ENCODE measurements at regions not wholly inside any gene's neighbourhood (a gene's known extent, or its start where the extent isn't known, plus 50 kb on each side); places are given as distances from the start of the nearest gene placed in this dataset.

DNA sequence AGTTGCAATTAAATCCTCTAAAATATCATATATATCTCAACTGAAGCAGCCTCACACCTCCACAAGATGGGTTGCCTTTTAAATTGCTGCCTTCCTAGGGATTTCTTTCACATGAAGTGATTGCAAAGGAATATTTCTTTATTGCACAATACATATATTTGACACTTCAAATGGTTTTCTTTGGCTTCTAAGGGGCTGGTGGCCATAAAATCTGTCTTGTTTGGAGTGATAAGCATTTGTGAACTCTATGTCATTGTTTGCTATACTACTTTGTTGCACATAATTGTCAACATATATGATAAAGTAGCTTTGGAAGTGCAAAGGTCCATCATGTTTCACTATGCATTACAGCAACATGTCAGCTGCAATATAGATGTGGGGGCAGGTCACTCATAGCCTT lies 2380.9 kb downstream of the PCDH9 start:
- H3K4me2 ChIP-seq: no peak overlapping the region
- H3K27me3 ChIP-seq (ENCODE audit: insufficient read depth): no peaks in the 10 kb centered on the region
- no peaks in the 10 kb centered on the region for H3K36me3 ChIP-seq (ENCODE audit: insufficient read depth)
- TF ChIP-seq, protein P1, sequence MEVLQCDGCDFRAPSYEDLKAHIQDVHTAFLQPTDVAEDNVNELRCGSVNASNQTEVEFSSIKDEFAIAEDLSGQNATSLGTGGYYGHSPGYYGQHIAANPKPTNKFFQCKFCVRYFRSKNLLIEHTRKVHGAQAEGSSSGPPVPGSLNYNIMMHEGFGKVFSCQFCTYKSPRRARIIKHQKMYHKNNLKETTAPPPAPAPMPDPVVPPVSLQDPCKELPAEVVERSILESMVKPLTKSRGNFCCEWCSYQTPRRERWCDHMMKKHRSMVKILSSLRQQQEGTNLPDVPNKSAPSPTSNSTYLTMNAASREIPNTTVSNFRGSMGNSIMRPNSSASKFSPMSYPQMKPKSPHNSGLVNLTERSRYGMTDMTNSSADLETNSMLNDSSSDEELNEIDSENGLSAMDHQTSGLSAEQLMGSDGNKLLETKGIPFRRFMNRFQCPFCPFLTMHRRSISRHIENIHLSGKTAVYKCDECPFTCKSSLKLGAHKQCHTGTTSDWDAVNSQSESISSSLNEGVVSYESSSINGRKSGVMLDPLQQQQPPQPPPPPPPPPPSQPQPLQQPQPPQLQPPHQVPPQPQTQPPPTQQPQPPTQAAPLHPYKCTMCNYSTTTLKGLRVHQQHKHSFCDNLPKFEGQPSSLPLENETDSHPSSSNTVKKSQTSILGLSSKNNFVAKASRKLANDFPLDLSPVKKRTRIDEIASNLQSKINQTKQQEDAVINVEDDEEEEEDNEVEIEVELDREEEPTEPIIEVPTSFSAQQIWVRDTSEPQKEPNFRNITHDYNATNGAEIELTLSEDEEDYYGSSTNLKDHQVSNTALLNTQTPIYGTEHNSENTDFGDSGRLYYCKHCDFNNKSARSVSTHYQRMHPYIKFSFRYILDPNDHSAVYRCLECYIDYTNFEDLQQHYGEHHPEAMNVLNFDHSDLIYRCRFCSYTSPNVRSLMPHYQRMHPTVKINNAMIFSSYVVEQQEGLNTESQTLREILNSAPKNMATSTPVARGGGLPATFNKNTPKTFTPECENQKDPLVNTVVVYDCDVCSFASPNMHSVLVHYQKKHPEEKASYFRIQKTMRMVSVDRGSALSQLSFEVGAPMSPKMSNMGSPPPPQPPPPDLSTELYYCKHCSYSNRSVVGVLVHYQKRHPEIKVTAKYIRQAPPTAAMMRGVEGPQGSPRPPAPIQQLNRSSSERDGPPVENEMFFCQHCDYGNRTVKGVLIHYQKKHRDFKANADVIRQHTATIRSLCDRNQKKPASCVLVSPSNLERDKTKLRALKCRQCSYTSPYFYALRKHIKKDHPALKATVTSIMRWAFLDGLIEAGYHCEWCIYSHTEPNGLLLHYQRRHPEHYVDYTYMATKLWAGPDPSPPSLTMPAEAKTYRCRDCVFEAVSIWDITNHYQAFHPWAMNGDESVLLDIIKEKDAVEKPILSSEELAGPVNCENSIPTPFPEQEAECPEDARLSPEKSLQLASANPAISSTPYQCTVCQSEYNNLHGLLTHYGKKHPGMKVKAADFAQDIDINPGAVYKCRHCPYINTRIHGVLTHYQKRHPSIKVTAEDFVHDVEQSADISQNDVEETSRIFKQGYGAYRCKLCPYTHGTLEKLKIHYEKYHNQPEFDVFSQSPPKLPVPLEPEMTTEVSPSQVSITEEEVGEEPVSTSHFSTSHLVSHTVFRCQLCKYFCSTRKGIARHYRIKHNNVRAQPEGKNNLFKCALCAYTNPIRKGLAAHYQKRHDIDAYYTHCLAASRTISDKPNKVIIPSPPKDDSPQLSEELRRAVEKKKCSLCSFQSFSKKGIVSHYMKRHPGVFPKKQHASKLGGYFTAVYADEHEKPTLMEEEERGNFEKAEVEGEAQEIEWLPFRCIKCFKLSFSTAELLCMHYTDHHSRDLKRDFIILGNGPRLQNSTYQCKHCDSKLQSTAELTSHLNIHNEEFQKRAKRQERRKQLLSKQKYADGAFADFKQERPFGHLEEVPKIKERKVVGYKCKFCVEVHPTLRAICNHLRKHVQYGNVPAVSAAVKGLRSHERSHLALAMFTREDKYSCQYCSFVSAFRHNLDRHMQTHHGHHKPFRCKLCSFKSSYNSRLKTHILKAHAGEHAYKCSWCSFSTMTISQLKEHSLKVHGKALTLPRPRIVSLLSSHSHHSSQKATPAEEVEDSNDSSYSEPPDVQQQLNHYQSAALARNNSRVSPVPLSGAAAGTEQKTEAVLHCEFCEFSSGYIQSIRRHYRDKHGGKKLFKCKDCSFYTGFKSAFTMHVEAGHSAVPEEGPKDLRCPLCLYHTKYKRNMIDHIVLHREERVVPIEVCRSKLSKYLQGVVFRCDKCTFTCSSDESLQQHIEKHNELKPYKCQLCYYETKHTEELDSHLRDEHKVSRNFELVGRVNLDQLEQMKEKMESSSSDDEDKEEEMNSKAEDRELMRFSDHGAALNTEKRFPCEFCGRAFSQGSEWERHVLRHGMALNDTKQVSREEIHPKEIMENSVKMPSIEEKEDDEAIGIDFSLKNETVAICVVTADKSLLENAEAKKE (CRISPR knock-in tag; IDR thresholded peaks at IDR 0.05): no peak
- TF ChIP-seq STAT1 (IDR thresholded peaks at IDR 0.05; ENCODE audit: unreplicated experiment) (no peak), JUNB (IDR thresholded peaks at IDR 0.05; ENCODE audit: unreplicated experiment) (no peak), NANOG (IDR thresholded peaks at IDR 0.05; ENCODE audit: borderline replicate concordance) (no peak), POLR2AphosphoS5 (IDR thresholded peaks at IDR 0.05; ENCODE audit: low read depth) (no peak), EZH2 (IDR thresholded peaks at IDR 0.05; ENCODE audit: low read depth, unreplicated experiment) (no peak), CREB1 (CRISPR knock-in tag; IDR thresholded peaks at IDR 0.05; ENCODE audit: low read depth) (no peak), ZNF114 (CRISPR knock-in tag; IDR thresholded peaks at IDR 0.05) (no peak), ZNF331 (CRISPR knock-in tag; IDR thresholded peaks at IDR 0.05; ENCODE audit: low read depth) (no peak), EZH2phosphoT487 (IDR thresholded peaks at IDR 0.05; ENCODE audit: unreplicated experiment) (no peak)
- TF ChIP-seq, protein P2, sequence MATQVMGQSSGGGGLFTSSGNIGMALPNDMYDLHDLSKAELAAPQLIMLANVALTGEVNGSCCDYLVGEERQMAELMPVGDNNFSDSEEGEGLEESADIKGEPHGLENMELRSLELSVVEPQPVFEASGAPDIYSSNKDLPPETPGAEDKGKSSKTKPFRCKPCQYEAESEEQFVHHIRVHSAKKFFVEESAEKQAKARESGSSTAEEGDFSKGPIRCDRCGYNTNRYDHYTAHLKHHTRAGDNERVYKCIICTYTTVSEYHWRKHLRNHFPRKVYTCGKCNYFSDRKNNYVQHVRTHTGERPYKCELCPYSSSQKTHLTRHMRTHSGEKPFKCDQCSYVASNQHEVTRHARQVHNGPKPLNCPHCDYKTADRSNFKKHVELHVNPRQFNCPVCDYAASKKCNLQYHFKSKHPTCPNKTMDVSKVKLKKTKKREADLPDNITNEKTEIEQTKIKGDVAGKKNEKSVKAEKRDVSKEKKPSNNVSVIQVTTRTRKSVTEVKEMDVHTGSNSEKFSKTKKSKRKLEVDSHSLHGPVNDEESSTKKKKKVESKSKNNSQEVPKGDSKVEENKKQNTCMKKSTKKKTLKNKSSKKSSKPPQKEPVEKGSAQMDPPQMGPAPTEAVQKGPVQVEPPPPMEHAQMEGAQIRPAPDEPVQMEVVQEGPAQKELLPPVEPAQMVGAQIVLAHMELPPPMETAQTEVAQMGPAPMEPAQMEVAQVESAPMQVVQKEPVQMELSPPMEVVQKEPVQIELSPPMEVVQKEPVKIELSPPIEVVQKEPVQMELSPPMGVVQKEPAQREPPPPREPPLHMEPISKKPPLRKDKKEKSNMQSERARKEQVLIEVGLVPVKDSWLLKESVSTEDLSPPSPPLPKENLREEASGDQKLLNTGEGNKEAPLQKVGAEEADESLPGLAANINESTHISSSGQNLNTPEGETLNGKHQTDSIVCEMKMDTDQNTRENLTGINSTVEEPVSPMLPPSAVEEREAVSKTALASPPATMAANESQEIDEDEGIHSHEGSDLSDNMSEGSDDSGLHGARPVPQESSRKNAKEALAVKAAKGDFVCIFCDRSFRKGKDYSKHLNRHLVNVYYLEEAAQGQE (IDR thresholded peaks at IDR 0.05; ENCODE audit: unreplicated experiment): no peak
- TF ChIP-seq, protein P3, sequence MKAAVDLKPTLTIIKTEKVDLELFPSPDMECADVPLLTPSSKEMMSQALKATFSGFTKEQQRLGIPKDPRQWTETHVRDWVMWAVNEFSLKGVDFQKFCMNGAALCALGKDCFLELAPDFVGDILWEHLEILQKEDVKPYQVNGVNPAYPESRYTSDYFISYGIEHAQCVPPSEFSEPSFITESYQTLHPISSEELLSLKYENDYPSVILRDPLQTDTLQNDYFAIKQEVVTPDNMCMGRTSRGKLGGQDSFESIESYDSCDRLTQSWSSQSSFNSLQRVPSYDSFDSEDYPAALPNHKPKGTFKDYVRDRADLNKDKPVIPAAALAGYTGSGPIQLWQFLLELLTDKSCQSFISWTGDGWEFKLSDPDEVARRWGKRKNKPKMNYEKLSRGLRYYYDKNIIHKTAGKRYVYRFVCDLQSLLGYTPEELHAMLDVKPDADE (IDR thresholded peaks at IDR 0.05): no peak
- TF ChIP-seq, protein P4, sequence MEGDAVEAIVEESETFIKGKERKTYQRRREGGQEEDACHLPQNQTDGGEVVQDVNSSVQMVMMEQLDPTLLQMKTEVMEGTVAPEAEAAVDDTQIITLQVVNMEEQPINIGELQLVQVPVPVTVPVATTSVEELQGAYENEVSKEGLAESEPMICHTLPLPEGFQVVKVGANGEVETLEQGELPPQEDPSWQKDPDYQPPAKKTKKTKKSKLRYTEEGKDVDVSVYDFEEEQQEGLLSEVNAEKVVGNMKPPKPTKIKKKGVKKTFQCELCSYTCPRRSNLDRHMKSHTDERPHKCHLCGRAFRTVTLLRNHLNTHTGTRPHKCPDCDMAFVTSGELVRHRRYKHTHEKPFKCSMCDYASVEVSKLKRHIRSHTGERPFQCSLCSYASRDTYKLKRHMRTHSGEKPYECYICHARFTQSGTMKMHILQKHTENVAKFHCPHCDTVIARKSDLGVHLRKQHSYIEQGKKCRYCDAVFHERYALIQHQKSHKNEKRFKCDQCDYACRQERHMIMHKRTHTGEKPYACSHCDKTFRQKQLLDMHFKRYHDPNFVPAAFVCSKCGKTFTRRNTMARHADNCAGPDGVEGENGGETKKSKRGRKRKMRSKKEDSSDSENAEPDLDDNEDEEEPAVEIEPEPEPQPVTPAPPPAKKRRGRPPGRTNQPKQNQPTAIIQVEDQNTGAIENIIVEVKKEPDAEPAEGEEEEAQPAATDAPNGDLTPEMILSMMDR (conservative IDR thresholded peaks at IDR 0.05; ENCODE audit: low read depth in 2 of 2): no peak
- Mint-ChIP-seq H3K4me1 (peaks cover 7% of the 10 kb centered on the region; the same call in 1 of the 3 replicates), H3K4me3 (no peak overlapping the region), H3K27ac (no peak overlapping the region), H3K36me3 (ENCODE audit: low read depth) (no peaks in the 10 kb centered on the region), H3K9me3 (no peaks in the 10 kb centered on the region), H3K27me3 (ENCODE audit: insufficient read depth, low read depth, poor library complexity) (no peaks in the 10 kb centered on the region)
- H2AFZ ChIP-seq: no peak overlapping the region
- H3K4me3 ChIP-seq: no peak overlapping the region
- H3K27ac ChIP-seq (ENCODE audit: low read depth): no peak overlapping the region
- ATAC-seq (no peak), DNase-seq (ENCODE audit: low spot score) (no peak)
- H3K9me2 ChIP-seq (ENCODE audit: insufficient read depth): no peaks in the 10 kb centered on the region
- H3F3A ChIP-seq (replicated peaks; ENCODE audit: low read depth): no peaks in the 10 kb centered on the region
- no peaks in the 10 kb centered on the region for H4K20me1 ChIP-seq (replicated peaks; ENCODE audit: insufficient read depth)
- H3K4me1 ChIP-seq (ENCODE audit: insufficient read depth): peaks cover 13% of the 10 kb centered on the region; the same call in 1 of the 2 replicates
- no peaks in the 10 kb centered on the region for H3K79me2 ChIP-seq (replicated peaks; ENCODE audit: insufficient read depth)

Measured in GM23338 (cell line).